COLO668 (cell line): ENCODE measurements at regions not wholly inside any gene's neighbourhood (a gene's known extent, or its start where the extent isn't known, plus 50 kb on each side); places are given as distances from the start of the nearest gene placed in this dataset.
"Not testable (repeated sequence)": the region's sequence is repeated elsewhere in the genome, so short reads cannot be mapped to it uniquely, and the experiment has no call there.

Experiments
- DNase-seq: peaks from one replicate; lab custom pipeline; 2025; ENCODE audit not compliant: unreplicated experiment; lab: John Stamatoyannopoulos, UW

- DNase-seq = no peak
These were observed 332.7 kb downstream of the FGFR2 start for GRCh38 chr10:121265360-121266123.

DNA sequence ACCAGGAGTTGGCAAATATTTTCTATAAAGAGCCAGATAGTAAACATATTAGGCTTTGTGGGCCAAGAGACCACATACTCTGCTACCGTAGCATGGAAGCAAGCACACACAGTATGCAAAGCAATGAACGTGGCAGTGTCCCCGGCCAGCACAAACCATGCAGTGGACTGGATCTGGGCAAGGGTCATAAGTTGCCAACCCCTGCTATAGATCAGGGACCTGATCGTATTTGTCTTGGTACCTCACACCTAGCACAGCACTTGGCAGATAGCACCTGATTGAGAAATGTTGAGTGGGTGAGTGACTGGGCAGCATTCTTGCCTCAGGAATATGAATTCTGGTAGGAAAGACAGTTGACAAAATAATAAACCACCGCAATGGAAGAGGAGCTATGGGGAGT lies 331.9 kb downstream of the FGFR2 start:
- no peak for DNase-seq

DNA sequence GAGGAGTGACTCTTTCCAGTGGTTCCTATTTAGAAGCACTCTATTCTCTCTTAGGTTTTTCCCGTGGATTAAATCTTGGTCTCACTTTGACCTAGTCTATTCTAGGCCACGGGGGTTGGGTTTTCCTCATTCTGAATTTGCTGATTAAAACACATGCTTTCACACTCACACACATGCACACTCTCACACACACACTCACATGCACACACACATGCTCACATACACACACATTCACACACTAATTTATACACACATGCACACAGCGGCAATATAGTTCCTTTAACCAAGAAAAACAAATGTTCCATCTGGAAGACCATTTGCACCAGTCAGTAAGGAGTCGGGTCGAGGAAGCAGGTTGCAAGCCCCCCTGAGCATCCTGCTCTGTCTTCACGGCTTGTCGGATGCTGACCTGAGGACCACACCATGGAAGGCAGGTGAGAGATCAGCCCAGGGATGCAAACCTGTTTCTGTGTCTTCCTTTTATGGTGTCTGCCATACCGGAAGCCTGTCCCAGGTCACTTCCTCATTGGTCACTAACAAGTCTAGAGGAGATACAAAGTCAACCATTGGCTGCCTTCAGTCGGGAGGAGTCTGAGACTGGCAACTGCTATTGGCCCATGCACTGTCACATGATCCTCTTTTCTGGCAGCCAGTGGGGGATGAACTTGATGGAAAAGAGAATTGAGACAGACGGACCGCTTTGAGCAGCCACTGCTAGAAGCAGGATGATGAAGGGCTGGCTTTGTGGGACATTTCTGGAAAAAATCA lies 330.8 kb downstream of the FGFR2 start:
- DNase-seq = no peak

DNA sequence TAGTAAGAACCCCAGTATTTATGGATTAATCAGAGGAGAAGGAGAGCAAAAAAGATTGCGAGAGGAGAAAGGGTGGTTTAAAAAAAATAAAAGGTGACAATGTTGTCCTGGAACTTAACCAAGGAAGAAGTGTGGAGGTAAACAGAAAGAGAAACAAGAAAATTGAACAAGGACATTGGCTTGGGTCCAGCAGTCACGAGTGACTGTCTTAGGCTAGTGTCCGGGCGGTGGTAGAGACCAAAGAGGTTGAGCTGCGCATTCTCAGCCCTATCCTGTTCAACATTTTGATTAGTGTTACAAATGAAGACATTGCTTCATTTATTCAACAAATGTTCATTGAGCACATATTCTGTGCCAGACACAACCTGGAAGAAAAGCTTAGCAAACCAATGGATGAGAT lies 329.9 kb downstream of the FGFR2 start:
- DNase-seq = no peak

DNA sequence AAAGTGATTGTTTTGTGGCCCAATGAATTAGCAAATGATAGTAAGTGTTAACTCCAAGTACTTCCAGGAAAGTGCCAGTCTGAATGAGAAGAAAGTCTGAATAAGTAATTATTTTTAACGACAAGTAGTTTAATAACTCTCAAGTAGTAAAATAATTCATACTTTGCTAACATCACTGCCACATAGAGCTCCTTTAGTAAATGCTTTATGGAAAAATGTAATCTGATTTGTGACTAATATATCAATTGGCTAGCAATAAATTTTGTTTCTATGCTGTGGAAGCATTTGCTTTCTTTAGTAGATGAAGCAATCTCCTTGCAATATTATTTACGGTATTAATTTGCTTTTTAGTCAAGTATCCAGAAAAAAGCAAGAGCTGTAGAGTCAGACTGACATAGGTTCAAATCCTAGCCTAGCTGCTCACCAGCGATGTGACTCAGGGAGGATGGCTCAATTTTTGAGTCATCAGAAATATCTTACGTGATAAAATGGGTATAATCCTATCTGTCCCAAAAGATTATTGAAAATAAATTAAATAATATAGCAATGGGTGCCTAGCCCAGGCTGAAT lies 329.3 kb downstream of the FGFR2 start:
- DNase-seq = no peak

DNA sequence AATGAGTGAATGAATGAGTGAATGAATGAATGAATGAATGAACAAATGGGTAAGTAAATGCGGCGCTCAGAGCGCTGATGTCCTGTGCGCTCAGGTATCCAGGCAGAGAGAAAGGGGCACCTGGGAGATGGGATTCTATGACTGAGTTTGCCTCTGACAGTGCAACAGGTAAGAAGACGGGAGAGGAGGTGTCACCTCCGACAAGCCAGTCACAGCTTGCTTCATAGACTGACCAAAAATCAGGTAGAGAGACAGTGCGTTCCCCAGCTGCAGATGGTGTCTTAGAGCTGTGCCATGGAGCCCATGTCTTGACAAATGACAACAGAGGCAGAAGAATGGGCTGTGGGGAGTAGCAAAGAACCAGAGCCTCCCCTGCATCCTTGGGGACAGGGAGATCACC lies 327.3 kb downstream of the FGFR2 start:
- DNase-seq = no peak

GRCh38 chr10:121276046-121276445 lies 322.2 kb downstream of the FGFR2 start:
- DNase-seq = no peak

- no peak for DNase-seq
These were observed 321.4 kb downstream of the FGFR2 start for GRCh38 chr10:121276822-121277221.

DNA sequence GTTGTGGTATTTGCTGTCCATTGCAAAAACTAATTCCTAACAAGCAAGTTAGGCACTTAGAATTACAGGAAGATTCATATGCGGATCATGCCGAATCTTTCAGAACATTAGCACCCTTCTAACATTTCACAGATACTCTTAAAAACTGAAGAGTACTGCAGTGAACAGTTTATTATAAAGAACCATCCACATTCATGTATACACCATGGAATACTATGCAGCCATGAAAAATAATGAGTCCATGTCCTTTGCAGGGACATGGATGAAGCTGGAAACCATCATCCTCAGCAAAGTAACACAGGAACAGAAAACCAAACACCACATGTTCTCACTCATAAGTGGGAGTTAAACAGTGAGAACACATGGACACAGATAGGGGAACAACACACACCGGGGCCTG lies 319.9 kb downstream of the FGFR2 start:
- DNase-seq = not testable (repeated sequence)

GRCh38 chr10:121281576-121281975 lies 316.7 kb downstream of the FGFR2 start:
- DNase-seq = no peak

DNA sequence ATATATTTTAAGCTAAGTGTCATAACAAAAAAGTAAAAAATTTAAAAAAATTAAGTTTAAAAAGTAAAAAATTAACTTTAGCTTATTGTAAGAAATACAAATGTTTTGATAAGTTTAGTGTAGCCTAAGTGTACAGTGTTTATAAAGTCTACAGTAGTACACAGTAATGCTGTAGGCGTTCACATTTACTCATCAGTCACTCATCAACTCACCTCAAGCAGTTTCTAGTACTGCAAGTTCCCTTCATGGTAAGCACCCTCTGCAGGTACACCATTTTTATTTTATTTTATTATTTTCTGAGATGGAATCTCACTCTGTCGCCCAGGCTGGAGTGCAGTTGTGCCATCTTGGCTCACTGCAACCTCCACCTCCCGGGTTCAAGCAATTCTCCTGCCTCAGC lies 316.0 kb downstream of the FGFR2 start:
- DNase-seq = no peak

- peak; percentile 13 for DNase-seq
These were observed 315.3 kb downstream of the FGFR2 start for GRCh38 chr10:121282797-121283515.

DNA sequence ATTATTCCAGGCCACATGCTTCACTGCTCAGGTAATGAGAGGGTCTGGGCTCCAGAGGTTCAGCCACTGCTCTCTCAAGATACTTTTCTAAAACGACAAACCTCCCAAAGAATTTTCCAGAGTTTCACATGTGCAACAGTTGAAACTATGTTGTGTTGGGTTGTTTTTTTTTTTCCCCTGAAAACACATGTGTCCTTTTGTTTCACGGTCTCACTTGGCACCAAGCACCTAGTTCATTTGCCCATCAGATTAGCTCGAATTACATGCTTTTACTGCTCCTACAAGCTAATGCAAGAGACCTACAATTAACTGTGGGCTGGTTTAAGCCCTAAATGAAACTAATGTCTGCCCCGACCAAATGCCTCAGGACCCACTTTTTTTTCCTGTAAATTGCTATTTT lies 313.3 kb downstream of the FGFR2 start:
- DNase-seq = no peak

GRCh38 chr10:121285406-121286196 lies 312.6 kb downstream of the FGFR2 start:
- no peak for DNase-seq

DNA sequence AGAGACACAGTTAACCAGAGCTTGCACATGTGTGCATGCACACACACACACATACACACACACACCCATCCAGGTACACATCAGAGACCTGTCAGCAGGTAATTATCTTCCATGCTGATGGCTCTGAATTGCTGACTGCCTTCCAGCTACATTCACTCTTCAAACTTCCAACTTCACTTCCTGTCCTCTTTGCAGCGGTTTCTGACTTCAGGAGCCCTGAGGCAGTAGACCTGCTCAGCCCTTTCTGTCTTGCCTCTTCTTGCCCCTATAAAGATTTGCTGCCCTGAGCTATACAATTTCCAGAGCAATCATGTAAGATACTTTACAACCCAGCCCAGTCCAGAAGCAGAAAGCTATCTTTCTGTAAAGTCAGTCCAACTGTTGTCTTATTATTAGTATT lies 310.2 kb downstream of the FGFR2 start:
- peak; percentile 3 for DNase-seq

DNA sequence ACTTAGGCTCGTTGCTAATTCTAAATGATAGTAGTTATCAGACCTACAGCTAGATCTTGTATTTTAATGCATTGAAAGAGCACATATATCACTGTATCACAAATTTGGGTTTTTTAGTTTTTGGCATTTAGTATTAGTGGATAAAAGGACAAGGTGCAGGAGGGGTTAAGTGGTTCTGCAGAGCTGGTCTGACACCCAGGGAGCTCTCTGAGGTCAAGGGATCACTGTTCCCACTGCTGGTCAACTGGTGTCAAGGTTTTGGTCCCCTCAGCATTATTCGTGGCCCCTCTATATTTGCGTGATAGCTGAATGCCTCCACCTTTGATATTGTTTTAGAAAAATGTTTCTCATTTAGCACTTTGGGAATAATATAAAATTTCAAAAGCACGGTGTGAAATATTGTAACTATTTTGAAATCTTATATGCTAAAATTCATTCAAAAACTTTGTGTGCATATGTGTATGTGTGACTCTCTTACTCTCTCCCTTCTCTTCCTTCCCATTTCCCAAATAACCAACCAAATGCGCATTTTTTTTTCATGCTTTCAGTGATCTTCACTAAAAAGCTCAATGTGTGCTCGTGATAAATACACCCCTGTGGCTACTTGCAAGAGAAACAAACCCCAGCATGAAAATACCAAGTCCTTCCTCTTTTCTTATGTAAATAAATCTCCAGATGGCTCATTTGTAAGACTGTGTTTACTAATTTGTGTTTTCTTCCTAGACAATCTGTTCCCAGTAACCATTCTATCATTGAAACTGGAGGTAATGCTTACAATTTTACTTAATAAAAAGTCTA lies 309.2 kb downstream of the FGFR2 start:
- DNase-seq = no peak

GRCh38 chr10:121289800-121290199 lies 308.4 kb downstream of the FGFR2 start:
- DNase-seq = no peak

- no peak for DNase-seq
These were observed 307.6 kb downstream of the FGFR2 start for GRCh38 chr10:121290674-121291073.

DNA sequence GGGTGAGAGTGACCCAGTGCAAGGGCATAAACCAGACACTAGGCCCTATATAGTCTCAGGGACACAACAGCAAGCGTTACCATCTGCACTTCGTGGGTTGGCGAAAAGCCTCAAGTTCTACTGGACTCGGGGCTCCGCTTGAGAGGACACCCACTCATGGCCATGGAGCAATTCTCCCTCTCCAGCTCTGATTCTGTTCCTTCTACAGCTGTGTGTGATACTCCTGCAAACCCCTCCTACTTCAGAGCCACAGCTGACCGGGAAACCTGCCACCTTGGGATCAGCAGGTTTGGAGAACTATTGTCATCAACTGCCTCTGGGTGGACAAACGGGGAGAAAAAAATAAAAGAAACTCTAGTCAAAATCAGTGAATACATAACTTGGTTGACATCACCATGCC lies 306.9 kb downstream of the FGFR2 start:
- DNase-seq = no peak

- DNase-seq = no peak
These were observed 306.4 kb downstream of the FGFR2 start for GRCh38 chr10:121291823-121292222.
